ENCODE measurements at regions not wholly inside any gene's neighbourhood (a gene's known extent, or its start where the extent isn't known, plus 50 kb on each side); places are given as distances from the start of the nearest gene placed in this dataset.

DNA sequence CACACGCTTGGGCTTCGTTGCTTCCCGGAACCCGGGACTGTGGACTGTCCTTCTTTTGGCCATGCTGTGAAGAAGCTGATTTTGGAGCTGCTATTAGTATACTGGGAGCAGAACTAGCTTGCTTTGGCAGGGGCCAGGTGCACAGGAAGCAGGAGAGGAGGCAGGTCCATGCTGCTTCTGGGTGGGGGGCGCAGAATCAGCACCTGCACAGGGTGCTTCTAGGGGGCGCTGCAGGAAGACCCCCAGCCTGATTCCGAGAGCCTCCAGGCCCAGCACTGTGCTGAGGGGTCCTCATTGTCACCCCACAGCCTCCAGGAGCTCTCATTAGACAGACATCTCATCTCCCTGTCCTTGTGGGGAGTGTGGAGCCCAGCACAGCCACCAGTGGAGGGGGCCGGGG, 252.6 kb upstream of the IRX4 start:
- TF ChIP-seq POLR2A (IDR thresholded peaks at IDR 0.05): no peak
- TF ChIP-seq, protein P1, sequence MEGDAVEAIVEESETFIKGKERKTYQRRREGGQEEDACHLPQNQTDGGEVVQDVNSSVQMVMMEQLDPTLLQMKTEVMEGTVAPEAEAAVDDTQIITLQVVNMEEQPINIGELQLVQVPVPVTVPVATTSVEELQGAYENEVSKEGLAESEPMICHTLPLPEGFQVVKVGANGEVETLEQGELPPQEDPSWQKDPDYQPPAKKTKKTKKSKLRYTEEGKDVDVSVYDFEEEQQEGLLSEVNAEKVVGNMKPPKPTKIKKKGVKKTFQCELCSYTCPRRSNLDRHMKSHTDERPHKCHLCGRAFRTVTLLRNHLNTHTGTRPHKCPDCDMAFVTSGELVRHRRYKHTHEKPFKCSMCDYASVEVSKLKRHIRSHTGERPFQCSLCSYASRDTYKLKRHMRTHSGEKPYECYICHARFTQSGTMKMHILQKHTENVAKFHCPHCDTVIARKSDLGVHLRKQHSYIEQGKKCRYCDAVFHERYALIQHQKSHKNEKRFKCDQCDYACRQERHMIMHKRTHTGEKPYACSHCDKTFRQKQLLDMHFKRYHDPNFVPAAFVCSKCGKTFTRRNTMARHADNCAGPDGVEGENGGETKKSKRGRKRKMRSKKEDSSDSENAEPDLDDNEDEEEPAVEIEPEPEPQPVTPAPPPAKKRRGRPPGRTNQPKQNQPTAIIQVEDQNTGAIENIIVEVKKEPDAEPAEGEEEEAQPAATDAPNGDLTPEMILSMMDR (IDR thresholded peaks at IDR 0.05): no peak
- intact Hi-C loops (cut with DNase I): no loop called here
- H3K27ac ChIP-seq: no peak overlapping the region

DNA sequence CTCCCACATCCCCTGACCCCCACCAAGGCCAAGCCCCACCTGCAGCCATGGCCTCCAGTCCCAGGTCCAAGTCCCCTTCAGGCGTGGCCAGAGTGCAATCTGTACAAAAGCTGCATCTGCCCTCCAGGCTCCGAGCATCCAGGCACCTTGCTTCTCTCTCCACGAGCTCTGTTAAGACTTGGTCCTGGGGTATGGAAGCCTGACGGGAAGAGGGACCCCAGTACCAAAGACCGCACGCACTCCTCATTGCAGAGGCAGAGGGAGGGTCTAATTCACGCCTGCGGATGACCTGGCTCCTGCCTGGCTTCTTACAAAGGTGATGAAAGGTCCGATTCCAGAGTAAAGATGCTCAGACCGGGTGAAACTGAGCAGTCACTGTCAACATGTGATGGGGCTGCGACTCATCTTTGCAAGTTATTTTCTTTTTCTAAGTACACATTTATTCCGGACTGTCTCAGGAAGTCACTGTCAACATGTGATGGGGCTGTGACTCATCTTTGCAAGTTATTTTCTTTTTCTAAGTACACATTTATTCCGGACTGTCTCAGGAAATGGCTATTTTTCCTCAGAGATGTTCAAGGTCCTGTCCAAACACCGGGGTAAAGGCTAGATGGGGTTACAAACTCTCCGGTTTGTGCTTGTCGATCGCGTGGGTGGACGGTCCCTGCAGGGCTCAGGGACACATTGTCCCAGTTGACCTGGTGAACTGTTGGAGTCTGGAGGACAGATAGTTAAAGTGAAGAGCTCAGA, 252.0 kb upstream of the IRX4 start:
- Histone ChIP-seq H3K9me3 (no peaks in the 10 kb centered on the region), H3K27me3 (no peaks in the 10 kb centered on the region), H3K36me3 (replicated peaks in 1 of 2; ENCODE audit: insufficient read depth in 1 of 2, low read depth in 2 of 2) (no peaks in the 10 kb centered on the region), H3K27ac (no peak overlapping the region), H3K4me1 (no peaks in the 10 kb centered on the region), H3K4me3 (no peak overlapping the region)
- ATAC-seq (peak; percentile 38), DNase-seq (no peak)
- TF ChIP-seq, protein P1 (IDR thresholded peaks at IDR 0.05): no peak
- no peak for TF ChIP-seq POLR2A (IDR thresholded peaks at IDR 0.05)
- WGBS, 2 donors: 51% methylated on average over 19 of the region's 19 CpGs
- intact Hi-C loops (cut with DNase I): no loop called here

More for the DNA sequence above, 252.6 kb upstream of the IRX4 start:
- H3K4me3 ChIP-seq: no peak overlapping the region
- no peaks in the 10 kb centered on the region for H3K36me3 ChIP-seq (replicated peaks in 1 of 2; ENCODE audit: insufficient read depth in 1 of 2, low read depth in 2 of 2)
- no peaks in the 10 kb centered on the region for H3K9me3 ChIP-seq
- no peaks in the 10 kb centered on the region for H3K27me3 ChIP-seq
- DNase-seq: no peak
- no peak for ATAC-seq
- H3K4me1 ChIP-seq: no peaks in the 10 kb centered on the region
- WGBS, 2 donors: 49 to 71% methylated on average over 5 to 8 of the region's 8 CpGs

DNA sequence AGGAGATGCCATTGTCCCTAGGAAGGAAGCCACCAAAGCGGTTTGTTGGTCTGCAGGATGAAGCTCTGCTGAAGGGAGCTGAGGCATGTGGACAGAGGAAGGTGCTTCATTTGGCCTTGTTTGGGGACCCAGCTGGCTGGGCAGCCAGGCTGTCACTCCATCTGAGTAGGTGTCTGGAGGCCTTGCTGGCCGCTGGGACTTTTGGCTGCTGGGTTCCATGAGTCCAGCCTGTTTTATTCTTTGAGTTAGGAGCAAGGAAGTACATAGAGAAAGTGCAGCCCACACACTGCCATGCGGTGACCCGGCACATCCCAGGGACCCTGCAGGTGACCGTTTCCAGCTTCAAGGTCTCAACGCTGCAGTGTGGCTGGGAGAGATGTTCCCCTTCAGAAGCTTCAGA, 251.2 kb upstream of the IRX4 start:
- no peak for ATAC-seq

DNA sequence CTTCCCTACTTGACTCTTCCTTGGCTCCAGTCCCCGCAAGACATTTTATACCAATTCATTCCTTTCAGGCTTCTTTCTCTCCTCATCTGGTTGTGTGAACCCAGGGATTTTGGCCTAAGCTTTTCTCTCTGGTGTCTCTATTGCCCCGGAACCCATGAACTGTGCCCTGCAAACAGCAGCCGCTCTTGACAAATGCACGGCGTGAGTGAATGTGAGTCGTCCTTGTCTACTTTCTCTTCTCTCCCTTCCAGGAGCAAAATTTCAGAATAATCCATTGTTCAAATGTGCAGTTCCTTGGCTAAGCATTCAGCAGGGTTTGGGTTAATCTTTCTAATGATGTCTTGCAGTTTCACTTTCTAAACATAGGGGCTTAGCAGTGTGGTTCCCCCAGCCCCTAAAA, 250.4 kb upstream of the IRX4 start:
- no peak for TF ChIP-seq POLR2A (IDR thresholded peaks at IDR 0.05)
- TF ChIP-seq, protein P1 (IDR thresholded peaks at IDR 0.05): no peak
- no peak overlapping the region for H3K27ac ChIP-seq
- no peaks in the 10 kb centered on the region for H3K36me3 ChIP-seq (replicated peaks in 1 of 2; ENCODE audit: insufficient read depth in 1 of 2, low read depth in 2 of 2)
- no peaks in the 10 kb centered on the region for H3K9me3 ChIP-seq
- DNase-seq (no peak), ATAC-seq (no peak)
- WGBS, 2 donors: 50 to 64% methylated on average over 6 of the region's 6 CpGs
- intact Hi-C loops (cut with DNase I): no loop called here
- no peaks in the 10 kb centered on the region for H3K4me1 ChIP-seq
- H3K4me3 ChIP-seq: no peak overlapping the region
- H3K27me3 ChIP-seq: no peaks in the 10 kb centered on the region

More for the DNA sequence above, 251.2 kb upstream of the IRX4 start:
- 74 to 100% methylated on average over 1 to 6 of the region's 6 CpGs for whole genome bisulfite sequencing, 2 donors
- H3K4me1 ChIP-seq: no peaks in the 10 kb centered on the region
- no peaks in the 10 kb centered on the region for H3K9me3 ChIP-seq
- H3K27ac ChIP-seq: no peak overlapping the region
- no peaks in the 10 kb centered on the region for H3K36me3 ChIP-seq (replicated peaks in 1 of 2; ENCODE audit: insufficient read depth in 1 of 2, low read depth in 2 of 2)
- intact Hi-C loops (cut with DNase I): no loop called here
- H3K27me3 ChIP-seq: no peaks in the 10 kb centered on the region
- no peak overlapping the region for H3K4me3 ChIP-seq
- DNase-seq: no peak
- TF ChIP-seq POLR2A (IDR thresholded peaks at IDR 0.05): no peak
- TF ChIP-seq, protein P1 (IDR thresholded peaks at IDR 0.05): no peak

DNA sequence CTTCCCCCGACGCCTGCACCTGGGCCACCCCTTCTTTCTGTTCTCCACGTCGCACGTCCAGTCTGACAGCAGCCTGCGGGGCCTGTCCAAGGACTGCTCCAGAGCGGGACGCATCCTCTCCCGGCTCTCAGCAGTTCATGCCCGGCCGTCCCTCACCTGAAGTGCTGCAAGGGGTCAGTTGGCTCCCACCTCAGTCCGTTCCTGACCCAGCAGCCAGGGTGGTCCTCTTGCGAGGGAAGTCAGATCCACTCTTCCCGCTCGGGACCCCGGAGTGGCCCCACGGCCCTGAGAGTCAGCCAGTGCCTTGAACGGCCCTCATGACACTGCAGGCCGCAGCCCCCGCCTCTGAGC, 249.7 kb upstream of the IRX4 start:
- 62 to 71% methylated on average over 13 to 20 of the region's 20 CpGs for WGBS, 2 donors
- no peaks in the 10 kb centered on the region for H3K27me3 ChIP-seq
- no peak overlapping the region for H3K27ac ChIP-seq
- DNase-seq: no peak
- no peak for ATAC-seq
- H3K36me3 ChIP-seq (replicated peaks in 1 of 2; ENCODE audit: insufficient read depth in 1 of 2, low read depth in 2 of 2): no peaks in the 10 kb centered on the region
- H3K4me1 ChIP-seq: no peaks in the 10 kb centered on the region
- TF ChIP-seq POLR2A (IDR thresholded peaks at IDR 0.05): no peak
- TF ChIP-seq, protein P1 (IDR thresholded peaks at IDR 0.05): no peak
- intact Hi-C loops (cut with DNase I): no loop called here
- no peaks in the 10 kb centered on the region for H3K9me3 ChIP-seq
- no peak overlapping the region for H3K4me3 ChIP-seq

Data from body of pancreas (tissue), 4 donors.